ENCODE measurements at regions not wholly inside any gene's neighbourhood (a gene's known extent, or its start where the extent isn't known, plus 50 kb on each side); places are given as distances from the start of the nearest gene placed in this dataset.

DNA sequence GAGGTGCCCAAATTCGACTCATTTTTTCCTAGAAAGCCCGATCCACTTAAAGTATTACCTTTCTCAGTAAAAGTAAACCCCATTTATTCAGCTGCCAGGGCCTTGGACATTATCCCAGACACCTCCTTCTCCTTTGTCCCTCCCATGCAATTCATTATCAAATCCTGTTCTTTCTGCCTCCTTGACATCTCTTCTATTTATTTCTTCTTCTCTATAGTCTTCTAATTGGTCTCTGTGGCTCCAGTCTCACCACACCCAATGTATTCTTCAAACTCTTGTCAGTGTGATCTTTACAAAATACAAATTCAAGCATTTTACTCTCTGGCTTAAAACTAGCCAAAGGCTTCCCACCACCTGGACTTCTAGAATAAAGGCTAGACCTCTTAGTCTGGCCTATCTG lies 120.3 kb downstream of the IL20RB start:
- H3K4me2 ChIP-seq (ENCODE audit: low read length), result no peak overlapping the region
- no peaks in the 10 kb centered on the region for H4K20me1 ChIP-seq (ENCODE audit: insufficient read depth, low read length)
- no peak for DNase-seq (ENCODE audit: low spot score)
- intact Hi-C loops (cut with micrococcal nuclease; ENCODE audit: unreplicated experiment), result no loop called here
- no peaks in the 10 kb centered on the region for H3K9me3 ChIP-seq (ENCODE audit: low read length)
- BruUV-seq (replicated peaks), result no TSS peak
- no peaks in the 10 kb centered on the region for H3K4me1 ChIP-seq (ENCODE audit: insufficient read depth, low read length, poor library complexity, severe bottlenecking)
- no peaks in the 10 kb centered on the region for H3K36me3 ChIP-seq (ENCODE audit: insufficient read depth, low read length)
- ChIA-PET POLR2A (interaction anchor here (0.8 kb wide), 1 partner anchor 25 kb away, joined by 3 read pairs; no protein-coding TSS in a partner anchor), CTCF (ENCODE audit: unreplicated experiment) (no interaction called here)
- no peak overlapping the region for H3K27ac ChIP-seq (ENCODE audit: low read depth, low read length, poor library complexity, severe bottlenecking)
- TF ChIP-seq, protein P1, sequence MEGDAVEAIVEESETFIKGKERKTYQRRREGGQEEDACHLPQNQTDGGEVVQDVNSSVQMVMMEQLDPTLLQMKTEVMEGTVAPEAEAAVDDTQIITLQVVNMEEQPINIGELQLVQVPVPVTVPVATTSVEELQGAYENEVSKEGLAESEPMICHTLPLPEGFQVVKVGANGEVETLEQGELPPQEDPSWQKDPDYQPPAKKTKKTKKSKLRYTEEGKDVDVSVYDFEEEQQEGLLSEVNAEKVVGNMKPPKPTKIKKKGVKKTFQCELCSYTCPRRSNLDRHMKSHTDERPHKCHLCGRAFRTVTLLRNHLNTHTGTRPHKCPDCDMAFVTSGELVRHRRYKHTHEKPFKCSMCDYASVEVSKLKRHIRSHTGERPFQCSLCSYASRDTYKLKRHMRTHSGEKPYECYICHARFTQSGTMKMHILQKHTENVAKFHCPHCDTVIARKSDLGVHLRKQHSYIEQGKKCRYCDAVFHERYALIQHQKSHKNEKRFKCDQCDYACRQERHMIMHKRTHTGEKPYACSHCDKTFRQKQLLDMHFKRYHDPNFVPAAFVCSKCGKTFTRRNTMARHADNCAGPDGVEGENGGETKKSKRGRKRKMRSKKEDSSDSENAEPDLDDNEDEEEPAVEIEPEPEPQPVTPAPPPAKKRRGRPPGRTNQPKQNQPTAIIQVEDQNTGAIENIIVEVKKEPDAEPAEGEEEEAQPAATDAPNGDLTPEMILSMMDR (conservative IDR thresholded peaks at IDR 0.05; ENCODE audit: low read length), result no peak
- TF ChIP-seq EZH2phosphoT487 (IDR thresholded peaks at IDR 0.05; ENCODE audit: borderline replicate concordance, low read depth, low read length), result no peak
- no peak overlapping the region for H2AFZ ChIP-seq (ENCODE audit: low read length)
- no peaks in the 10 kb centered on the region for H3K79me2 ChIP-seq (ENCODE audit: insufficient read depth, low read depth, low read length)
- H3K4me3 ChIP-seq (ENCODE audit: low read depth, low read length, poor library complexity, severe bottlenecking), result no peak overlapping the region
- H3K9me2 ChIP-seq (ENCODE audit: insufficient read depth, low read length), result no peaks in the 10 kb centered on the region

DNA sequence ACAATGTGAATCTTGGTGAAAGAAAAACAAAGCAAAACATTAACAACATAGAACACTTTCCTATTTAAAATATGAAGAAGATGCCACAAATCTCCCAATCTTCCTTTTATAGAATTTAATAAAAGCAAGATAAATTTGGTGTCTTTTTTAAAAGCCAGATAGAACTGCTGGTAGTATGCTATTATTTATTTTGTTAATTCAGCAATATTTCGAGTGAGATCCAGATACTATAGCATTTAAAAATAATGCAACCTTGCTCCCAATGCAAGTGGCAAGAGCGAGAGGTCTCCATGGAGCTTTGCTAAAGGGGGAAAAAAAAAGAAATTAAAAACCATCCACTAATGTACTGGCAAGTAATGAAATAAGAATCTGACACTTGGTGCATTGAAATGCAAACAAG lies 121.8 kb downstream of the IL20RB start:
- DNase-seq (ENCODE audit: low spot score), result no peak
- no peak overlapping the region for H3K4me2 ChIP-seq (ENCODE audit: low read length)
- H2AFZ ChIP-seq (ENCODE audit: low read length), result no peak overlapping the region
- CTCF ChIA-PET (ENCODE audit: unreplicated experiment), result no interaction called here
- no peaks in the 10 kb centered on the region for H3K36me3 ChIP-seq (ENCODE audit: insufficient read depth, low read length)
- H3K4me1 ChIP-seq (ENCODE audit: insufficient read depth, low read length, poor library complexity, severe bottlenecking), result no peaks in the 10 kb centered on the region
- intact Hi-C loops (cut with micrococcal nuclease; ENCODE audit: unreplicated experiment), result no loop called here
- no TSS peak for BruUV-seq (replicated peaks)
- no peak for TF ChIP-seq EZH2phosphoT487 (IDR thresholded peaks at IDR 0.05; ENCODE audit: borderline replicate concordance, low read depth, low read length)
- TF ChIP-seq, protein P1 (conservative IDR thresholded peaks at IDR 0.05; ENCODE audit: low read length), result no peak
- no peaks in the 10 kb centered on the region for H3K9me2 ChIP-seq (ENCODE audit: insufficient read depth, low read length)
- H3K79me2 ChIP-seq (ENCODE audit: insufficient read depth, low read depth, low read length), result no peaks in the 10 kb centered on the region
- H3K4me3 ChIP-seq (ENCODE audit: low read depth, low read length, poor library complexity, severe bottlenecking), result no peak overlapping the region
- H4K20me1 ChIP-seq (ENCODE audit: insufficient read depth, low read length), result no peaks in the 10 kb centered on the region
- POLR2A ChIA-PET, result interaction anchor here (1.0 kb wide), 1 partner anchor 18 kb away, joined by 3 read pairs; no protein-coding TSS in a partner anchor
- no peaks in the 10 kb centered on the region for H3K9me3 ChIP-seq (ENCODE audit: low read length)
- H3K27ac ChIP-seq (ENCODE audit: low read depth, low read length, poor library complexity, severe bottlenecking), result no peak overlapping the region

DNA sequence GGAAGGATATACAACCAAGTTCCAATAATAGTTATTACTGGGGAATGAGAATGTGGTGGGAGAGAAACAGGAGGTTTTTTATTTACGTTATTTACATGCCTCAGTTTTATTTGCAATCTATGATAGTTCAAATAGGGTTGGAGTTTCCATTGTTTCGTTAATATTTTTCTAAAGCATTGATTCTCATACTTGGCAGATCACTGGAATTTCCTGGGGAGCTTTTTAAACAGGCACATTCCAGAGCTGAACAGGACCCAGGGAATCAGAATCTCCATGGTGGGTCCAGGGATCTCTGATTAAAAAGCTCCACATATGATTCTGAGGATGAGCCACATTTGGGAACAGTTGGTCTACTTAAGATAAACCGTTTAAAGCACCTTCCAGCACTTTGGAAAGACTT lies 123.9 kb downstream of the IL20RB start:
- no peaks in the 10 kb centered on the region for H4K20me1 ChIP-seq (ENCODE audit: insufficient read depth, low read length)
- H3K36me3 ChIP-seq (ENCODE audit: insufficient read depth, low read length), result no peaks in the 10 kb centered on the region
- H3K9me2 ChIP-seq (ENCODE audit: insufficient read depth, low read length), result no peaks in the 10 kb centered on the region
- H3K4me2 ChIP-seq (ENCODE audit: low read length), result no peak overlapping the region
- ChIA-PET CTCF (ENCODE audit: unreplicated experiment) (no interaction called here), POLR2A (no interaction called here)
- H3K79me2 ChIP-seq (ENCODE audit: insufficient read depth, low read depth, low read length), result no peaks in the 10 kb centered on the region
- H3K4me1 ChIP-seq (ENCODE audit: insufficient read depth, low read length, poor library complexity, severe bottlenecking), result no peaks in the 10 kb centered on the region
- BruUV-seq (replicated peaks), result no TSS peak
- intact Hi-C loops (cut with micrococcal nuclease; ENCODE audit: unreplicated experiment), result no loop called here
- no peak for DNase-seq (ENCODE audit: low spot score)
- H3K9me3 ChIP-seq (ENCODE audit: low read length), result no peaks in the 10 kb centered on the region
- H3K4me3 ChIP-seq (ENCODE audit: low read depth, low read length, poor library complexity, severe bottlenecking), result no peak overlapping the region
- H3K27ac ChIP-seq (ENCODE audit: low read depth, low read length, poor library complexity, severe bottlenecking), result no peak overlapping the region
- no peak overlapping the region for H2AFZ ChIP-seq (ENCODE audit: low read length)
- TF ChIP-seq, protein P1 (conservative IDR thresholded peaks at IDR 0.05; ENCODE audit: low read length), result no peak
- no peak for TF ChIP-seq EZH2phosphoT487 (IDR thresholded peaks at IDR 0.05; ENCODE audit: borderline replicate concordance, low read depth, low read length)
